IMR-90 (cell line): ENCODE measurements at regions not wholly inside any gene's neighbourhood (a gene's known extent, or its start where the extent isn't known, plus 50 kb on each side); places are given as distances from the start of the nearest gene placed in this dataset.

ENCODE experiments used
- ATAC-seq: fragments of 200-7000 bp; cut with Tn5 transposase; 2 replicates; pipeline ENCODE4 v1.9.1; 2020; ENCODE audit warnings: low read depth, mild to moderate bottlenecking, moderate library complexity
- BruUV-seq: library from RNA; stranded (reverse); fragments of 400-500 nt; replicated peaks from 2 replicates; lab custom pipeline; 2021; lab: Mats Ljungman, UMichigan
- CTCF ChIA-PET: fragments of 300-600 bp; formaldehyde crosslinking; extraction: SDS; loops from one replicate; lab custom pipeline; 2021; ENCODE audit warnings: antibody characterized with exemption; lab: Yijun Ruan, JAX
- POLR2A ChIA-PET: fragments of 300-600 bp; sonication (Branson Sonifier 250); formaldehyde crosslinking; loops from one replicate; lab custom pipeline; 2022; ENCODE audit warnings: antibody characterized with exemption; ENCODE audit not compliant: unreplicated experiment; lab: Charles Lee
- DNase-seq: peaks from one replicate; pipeline ENCODE4 v3.0.0; 2013
- H2AFZ ChIP-seq: replicated peaks from 2 replicates; pipeline ENCODE3; 2013; ENCODE audit warnings: low read length, mild to moderate bottlenecking; ENCODE audit not compliant: poor library complexity
- H2AK5ac ChIP-seq: 2 replicates; pipeline ENCODE4 v1.6.1; 2013; ENCODE audit warnings: low read depth, low read length, inconsistent platforms
- H2AK9ac ChIP-seq: replicated peaks from 2 replicates; pipeline ENCODE3; 2013; ENCODE audit warnings: mild to moderate bottlenecking, low read depth, low read length, moderate library complexity; ENCODE audit not compliant: poor library complexity
- H2BK120ac ChIP-seq: 2 replicates; pipeline ENCODE4 v1.6.1; 2013; ENCODE audit warnings: low read depth, low read length, inconsistent platforms
- H2BK15ac ChIP-seq: 3 replicates; pipeline ENCODE4 v1.6.1; 2013; ENCODE audit warnings: low read depth, low read length, inconsistent platforms
- H2BK20ac ChIP-seq: 2 replicates; pipeline ENCODE4 v1.6.1; 2013; ENCODE audit warnings: low read depth, mild to moderate bottlenecking, inconsistent platforms, low read length, moderate library complexity
- H2BK5ac ChIP-seq: 2 replicates; pipeline ENCODE4 v1.6.1; 2013; ENCODE audit warnings: mild to moderate bottlenecking, low read depth, low read length, inconsistent platforms; ENCODE audit not compliant: poor library complexity, severe bottlenecking
- H3K14ac ChIP-seq: replicated peaks from 2 replicates; pipeline ENCODE4 v1.6.1; 2013; ENCODE audit warnings: low read depth, low read length, inconsistent platforms
- H3K18ac ChIP-seq: 2 replicates; pipeline ENCODE4 v1.6.1; 2013; ENCODE audit warnings: low read depth, low read length, control low read depth
- H3K23ac ChIP-seq: 2 replicates; pipeline ENCODE4 v1.6.1; 2013; ENCODE audit warnings: low read depth, low read length, inconsistent platforms
- H3K27ac ChIP-seq: 2 replicates; pipeline ENCODE4 v1.5.1; 2013; ENCODE audit warnings: mild to moderate bottlenecking, control low read depth, low read length; ENCODE audit not compliant: insufficient read depth
- H3K27me3 ChIP-seq: 2 replicates; pipeline ENCODE4 v1.6.1; 2013; ENCODE audit warnings: low read length; ENCODE audit not compliant: control insufficient read depth, insufficient read depth
- H3K36me3 ChIP-seq: 2 replicates; pipeline ENCODE4 v1.6.1; 2013; ENCODE audit warnings: low read length, mixed read lengths; ENCODE audit not compliant: control insufficient read depth, insufficient read depth
- H3K4ac ChIP-seq: 2 replicates; pipeline ENCODE4 v1.6.1; 2013; ENCODE audit warnings: low read depth, low read length, inconsistent platforms
- H3K4me1 ChIP-seq: 2 replicates; pipeline ENCODE4 v1.6.1; 2013; ENCODE audit warnings: low read length, mixed read lengths; ENCODE audit not compliant: control insufficient read depth, insufficient read depth
- H3K4me2 ChIP-seq: 2 replicates; pipeline ENCODE4 v1.6.1; 2013; ENCODE audit warnings: low read depth, mild to moderate bottlenecking, control low read depth, low read length, moderate library complexity
- H3K4me3 ChIP-seq: 2 replicates; pipeline ENCODE4 v1.5.1; 2013; ENCODE audit warnings: low read depth, mild to moderate bottlenecking, control low read depth, low read length, moderate library complexity; ENCODE audit not compliant: insufficient read depth
- H3K56ac ChIP-seq: 2 replicates; pipeline ENCODE4 v1.6.1; 2013; ENCODE audit warnings: low read length, inconsistent platforms; ENCODE audit not compliant: insufficient read depth; ENCODE audit errors: extremely low read depth
- H3K79me1 ChIP-seq, 2 experiments: 2 replicates each; pipeline ENCODE4 v1.6.1; 2013; ENCODE audit warnings: low read length in 2 of 2, inconsistent platforms in 1 of 2, low read depth in 1 of 2
- H3K9ac ChIP-seq: 2 replicates; pipeline ENCODE4 v1.6.1; 2013; ENCODE audit warnings: low read depth, low read length, control low read depth
- H3K9me1 ChIP-seq: 2 replicates; pipeline ENCODE4 v1.6.1; 2013; ENCODE audit warnings: low read length, inconsistent platforms; ENCODE audit not compliant: insufficient read depth
- H3K9me3 ChIP-seq: 2 replicates; pipeline ENCODE4 v1.6.1; 2013; ENCODE audit warnings: low read length; ENCODE audit not compliant: control insufficient read depth, insufficient read depth
- H4K20me1 ChIP-seq: 2 replicates; pipeline ENCODE4 v1.6.1; 2013; ENCODE audit warnings: low read length, inconsistent platforms; ENCODE audit not compliant: insufficient read depth
- H4K5ac ChIP-seq: 2 replicates; pipeline ENCODE4 v1.6.1; 2013; ENCODE audit warnings: mild to moderate bottlenecking, low read depth, low read length, control low read depth
- H4K8ac ChIP-seq, 2 experiments: 2 replicates each; pipeline ENCODE4 v1.6.1; 2013; ENCODE audit warnings: low read depth in 2 of 2, low read length in 2 of 2, control low read depth in 1 of 2, inconsistent platforms in 1 of 2
- H4K91ac ChIP-seq: 2 replicates; pipeline ENCODE4 v1.6.1; 2013; ENCODE audit warnings: low read depth, low read length, inconsistent platforms; ENCODE audit not compliant: insufficient read depth
- BHLHE40 ChIP-seq: fragments of 150-350 bp; IDR thresholded peaks from 2 replicates; pipeline ENCODE4 v1.6.1; 2016; ENCODE audit warnings: mild to moderate bottlenecking, low read depth, low read length
- CEBPB ChIP-seq: IDR thresholded peaks from 2 replicates; pipeline ENCODE4 v1.6.1; 2012; ENCODE audit warnings: low read depth, low read length, improper control_type of control experiment
- CHD1 ChIP-seq: IDR thresholded peaks from 2 replicates; pipeline ENCODE4 v1.6.1; 2012; ENCODE audit warnings: low read depth, low read length, improper control_type of control experiment
- CTCF ChIP-seq: conservative IDR thresholded peaks from 2 replicates; pipeline ENCODE4 v1.5.1; 2012; ENCODE audit warnings: mild to moderate bottlenecking, low read depth, low read length, improper control_type of control experiment
- ELK1 ChIP-seq: fragments of 150-350 bp; IDR thresholded peaks from 2 replicates; pipeline ENCODE4 v1.6.1; 2016; ENCODE audit warnings: low read depth, mild to moderate bottlenecking, low read length, moderate library complexity, borderline replicate concordance
- FOS ChIP-seq: fragments of 150-350 bp; IDR thresholded peaks from 2 replicates; pipeline ENCODE4 v1.6.1; 2016; ENCODE audit warnings: low read depth, low read length
- MAFK ChIP-seq: IDR thresholded peaks from 2 replicates; pipeline ENCODE4 v1.6.1; 2012; ENCODE audit warnings: low read depth, low read length, improper control_type of control experiment
- MAZ ChIP-seq: IDR thresholded peaks from 2 replicates; pipeline ENCODE4 v1.6.1; 2012; ENCODE audit warnings: low read depth, mild to moderate bottlenecking, low read length, improper control_type of control experiment, moderate library complexity, borderline replicate concordance
- MXI1 ChIP-seq: IDR thresholded peaks from 2 replicates; pipeline ENCODE4 v1.6.1; 2012; ENCODE audit warnings: low read depth, mild to moderate bottlenecking, low read length, moderate library complexity, borderline replicate concordance
- NFE2L2 ChIP-seq: fragments of 150-350 bp; IDR thresholded peaks from 2 replicates; pipeline ENCODE4 v1.6.1; 2016; ENCODE audit warnings: low read depth, mild to moderate bottlenecking, low read length
- POLR2A ChIP-seq: IDR thresholded peaks from 2 replicates; pipeline ENCODE4 v1.6.1; 2012; ENCODE audit warnings: mild to moderate bottlenecking, low read depth, low read length
- RAD21 ChIP-seq: IDR thresholded peaks from 2 replicates; pipeline ENCODE4 v1.6.1; 2012; ENCODE audit warnings: low read length, improper control_type of control experiment
- RCOR1 ChIP-seq: IDR thresholded peaks from 2 replicates; pipeline ENCODE4 v1.6.1; 2012; ENCODE audit warnings: mild to moderate bottlenecking, low read length, improper control_type of control experiment; ENCODE audit not compliant: insufficient replicate concordance
- RFX5 ChIP-seq: IDR thresholded peaks from 2 replicates; pipeline ENCODE4 v1.8.0; 2012; ENCODE audit warnings: low read depth, mild to moderate bottlenecking, low read length, moderate library complexity
- SMC3 ChIP-seq: fragments of 150-350 bp; IDR thresholded peaks from 2 replicates; pipeline ENCODE4 v1.6.1; 2016; ENCODE audit warnings: low read depth, mild to moderate bottlenecking, antibody characterized with exemption, low read length, moderate library complexity
- USF2 ChIP-seq: fragments of 150-350 bp; IDR thresholded peaks from 2 replicates; pipeline ENCODE4 v1.6.1; 2017; ENCODE audit warnings: mild to moderate bottlenecking, antibody characterized with exemption, low read length, low read depth
- WGBS, 2 experiments: methylation state at CpG; one replicate each; pipeline versions ENCODE4 v1.1.5 to v1.1.7; 2013; ENCODE audit warnings: missing lambda C conversion rate in 2 of 2; ENCODE audit not compliant: insufficient read length in 1 of 2; ENCODE audit errors: extremely low coverage in 2 of 2; 5-methylcytosine and 5-hydroxymethylcytosine counted together
- dilution Hi-C: fragments of 300-500 bp; cut with HindIII; formaldehyde crosslinking; loops from one replicate; pipeline ENCODE4 v1.14.3; 2018; ENCODE audit warnings: low sequenced_read_pairs; ENCODE audit not compliant: unreplicated experiment
- in situ Hi-C: fragments of 300-500 bp; cut with MboI; formaldehyde crosslinking; loops from 3 replicates; pipeline ENCODE4 v1.14.3; 2019; ENCODE audit warnings: low sequenced_read_pairs, inconsistent platforms, mixed read lengths
- intact Hi-C: fragments of 100-400 bp; cut with micrococcal nuclease; formaldehyde crosslinking; loops from 2 replicates; pipeline ENCODE4 v1.10.0; 2022

GRCh38 chr3:162136136-162136535 lies 639.5 kb downstream of the OTOL1 start:
- no peaks in the 10 kb centered on the region for H3K27me3 ChIP-seq
- H3K4me1 ChIP-seq: no peaks in the 10 kb centered on the region
- no peak overlapping the region for H3K4ac ChIP-seq
- no peaks in the 10 kb centered on the region for H3K36me3 ChIP-seq
- ChIA-PET POLR2A (no interaction called here), CTCF (no interaction called here)
- no peak overlapping the region for H3K27ac ChIP-seq
- H2AFZ ChIP-seq: no peak overlapping the region
- dilution Hi-C loops (no loop called here), intact Hi-C loops (no loop called here), in situ Hi-C loops (no loop called here)
- no peak overlapping the region for H4K91ac ChIP-seq
- no peaks in the 10 kb centered on the region for H4K20me1 ChIP-seq
- H2BK5ac ChIP-seq: no peak overlapping the region
- no peak overlapping the region for H3K14ac ChIP-seq
- no peaks in the 10 kb centered on the region for H3K79me1 ChIP-seq
- H3K4me3 ChIP-seq: no peak overlapping the region
- H2AK5ac ChIP-seq: no peak overlapping the region
- no peak overlapping the region for H3K9ac ChIP-seq
- no peak overlapping the region for H3K4me2 ChIP-seq
- no TSS peak for BruUV-seq
- 100% methylated on average over 2 of the region's 2 CpGs; no CpG with 5 or more reads in 1 of the 2 experiments for WGBS, 2 experiments
- H2BK120ac ChIP-seq: no peak overlapping the region
- no peak overlapping the region for H3K18ac ChIP-seq
- H2AK9ac ChIP-seq: no peak overlapping the region
- no peak overlapping the region for H2BK20ac ChIP-seq
- no peak overlapping the region for H3K56ac ChIP-seq
- no peak overlapping the region for H4K5ac ChIP-seq
- no peaks in the 10 kb centered on the region for H3K9me1 ChIP-seq
- TF ChIP-seq CTCF: no peak
- TF ChIP-seq USF2: no peak
- no peak for TF ChIP-seq FOS
- TF ChIP-seq MXI1: no peak
- no peak for TF ChIP-seq POLR2A
- no peak for TF ChIP-seq MAZ
- TF ChIP-seq RFX5: no peak
- TF ChIP-seq RAD21: no peak
- no peak for TF ChIP-seq CEBPB
- TF ChIP-seq NFE2L2: no peak
- no peak for TF ChIP-seq BHLHE40
- TF ChIP-seq ELK1: no peak
- TF ChIP-seq SMC3: no peak
- TF ChIP-seq CHD1: no peak
- TF ChIP-seq MAFK: no peak
- no peak for TF ChIP-seq RCOR1
- no peak overlapping the region for H4K8ac ChIP-seq
- DNase-seq (no peak), ATAC-seq (no peak)
- no peaks in the 10 kb centered on the region for H3K9me3 ChIP-seq
- H2BK15ac ChIP-seq: no peak overlapping the region
- H3K23ac ChIP-seq: no peak overlapping the region
